HG03442 (cell line): ENCODE measurements at regions not wholly inside any gene's neighbourhood (a gene's known extent, or its start where the extent isn't known, plus 50 kb on each side); places are given as distances from the start of the nearest gene placed in this dataset.

Source experiments
- ATAC-seq: cut with Tn5 transposase; IDR thresholded peaks from one replicate; pipeline ENCODE4 v1.9.1; 2021; ENCODE audit warnings: mild to moderate bottlenecking, moderate library complexity; ENCODE audit not compliant: unreplicated experiment

- ATAC-seq, result no peak
Observed at GRCh38 chr9:89655990-89656657, 51.3 kb downstream of the GADD45G start.

- no peak for ATAC-seq
Observed at GRCh38 chr9:89657295-89657694, 52.5 kb downstream of the GADD45G start.

- peak; percentile 58 for ATAC-seq
Observed at GRCh38 chr9:89657765-89658164, 53.0 kb downstream of the GADD45G start.

GRCh38 chr9:89658401-89658800 is 53.6 kb downstream of the GADD45G start:
- no peak for ATAC-seq

GRCh38 chr9:89658931-89659330 is 54.1 kb downstream of the GADD45G start:
- ATAC-seq, result no peak

- ATAC-seq, result no peak
Observed at GRCh38 chr9:89659473-89659872, 54.7 kb downstream of the GADD45G start.

- no peak for ATAC-seq
Observed at GRCh38 chr9:89659891-89660685, 55.3 kb downstream of the GADD45G start.

- ATAC-seq, result no peak
Observed at GRCh38 chr9:89661391-89661949, 56.7 kb downstream of the GADD45G start.

- ATAC-seq, result no peak
Observed at GRCh38 chr9:89661956-89662717, 57.3 kb downstream of the GADD45G start.

GRCh38 chr9:89662718-89663613 is 58.2 kb downstream of the GADD45G start:
- no peak for ATAC-seq

- no peak for ATAC-seq
Observed at GRCh38 chr9:89663614-89663970, 58.8 kb downstream of the GADD45G start.

GRCh38 chr9:89664010-89664409 is 59.2 kb downstream of the GADD45G start:
- ATAC-seq, result no peak

- no peak for ATAC-seq
Observed at GRCh38 chr9:89664896-89665329, 60.1 kb downstream of the GADD45G start.

- no peak for ATAC-seq
Observed at GRCh38 chr9:89666364-89666763, 61.6 kb downstream of the GADD45G start.

GRCh38 chr9:89666950-89667349 is 62.1 kb downstream of the GADD45G start:
- no peak for ATAC-seq

- ATAC-seq, result no peak
Observed at GRCh38 chr9:89667726-89668125, 62.9 kb downstream of the GADD45G start.

- no peak for ATAC-seq
Observed at GRCh38 chr9:89668216-89668865, 63.5 kb downstream of the GADD45G start.

GRCh38 chr9:89668866-89669246 is 64.0 kb downstream of the GADD45G start:
- ATAC-seq, result no peak

GRCh38 chr9:89669361-89669842 is 64.6 kb downstream of the GADD45G start:
- ATAC-seq, result no peak

- ATAC-seq, result no peak
Observed at GRCh38 chr9:89670114-89670513, 65.3 kb downstream of the GADD45G start.
